Neural cell (in vitro differentiated cells): ENCODE measurements at regions not wholly inside any gene's neighbourhood (a gene's known extent, or its start where the extent isn't known, plus 50 kb on each side); places are given as distances from the start of the nearest gene placed in this dataset.

Experiments used
- H2AFZ ChIP-seq: fragments of 200-600, 300-800 bp; sonication (generic), shearing (Covaris generic); 2 replicates; pipeline ENCODE4 v1.6.0; 2014; ENCODE audit warnings: low read depth, mild to moderate bottlenecking, antibody characterized with exemption, low read length, moderate library complexity
- H3F3A ChIP-seq: fragments of 200-600 bp; shearing (Covaris generic); 2 replicates; pipeline ENCODE4 v1.6.1; 2016; ENCODE audit warnings: mild to moderate bottlenecking, moderate library complexity, mixed read lengths, antibody characterized with exemption, low read length; ENCODE audit not compliant: insufficient read depth, poor library complexity, severe bottlenecking
- H3K27ac ChIP-seq: fragments of 200-600, 300-800 bp; sonication (generic), shearing (Covaris generic); 2 replicates; pipeline ENCODE4 v1.5.1; 2014; ENCODE audit warnings: mild to moderate bottlenecking, low read length, moderate library complexity
- H3K27me3 ChIP-seq: fragments of 300-800, 200-600 bp; sonication (generic), shearing (Covaris generic); 2 replicates; pipeline ENCODE4 v1.6.0; 2014; ENCODE audit warnings: mild to moderate bottlenecking, low read depth, low read length, moderate library complexity; ENCODE audit not compliant: insufficient read depth
- H3K36me3 ChIP-seq: fragments of 300-800, 200-600 bp; sonication (generic), shearing (Covaris generic); 2 replicates; pipeline ENCODE4 v1.5.1; 2014; ENCODE audit warnings: mild to moderate bottlenecking, antibody characterized with exemption, low read length, moderate library complexity; ENCODE audit not compliant: insufficient read depth
- H3K4me2 ChIP-seq: fragments of 300-800, 200-600 bp; sonication (generic), shearing (Covaris generic); 2 replicates; pipeline ENCODE4 v1.6.0; 2014; ENCODE audit warnings: mild to moderate bottlenecking, low read length
- H3K4me3 ChIP-seq: fragments of 300-800, 200-600 bp; sonication (generic), shearing (Covaris generic); 2 replicates; pipeline ENCODE4 v1.5.1; 2014; ENCODE audit warnings: mild to moderate bottlenecking, low read length, moderate library complexity
- H3K79me2 ChIP-seq: fragments of 200-600 bp; shearing (Covaris generic); replicated peaks from 2 replicates; pipeline ENCODE4 v1.6.0; 2014; ENCODE audit warnings: mild to moderate bottlenecking, low read length, moderate library complexity; ENCODE audit not compliant: insufficient read depth
- H3K9ac ChIP-seq: fragments of 300-800, 200-600 bp; sonication (generic), shearing (Covaris generic); 2 replicates; pipeline ENCODE4 v1.6.1; 2016; ENCODE audit warnings: mild to moderate bottlenecking, low read length, mixed read lengths
- H3K9me2 ChIP-seq: fragments of 200-600 bp; shearing (Covaris generic); 2 replicates; pipeline ENCODE4 v1.6.1; 2016; ENCODE audit warnings: mild to moderate bottlenecking, low read length, mixed read lengths; ENCODE audit not compliant: insufficient read depth
- H3K9me3 ChIP-seq: fragments of 200-600, 300-800 bp; sonication (generic), shearing (Covaris generic); 2 replicates; pipeline ENCODE4 v1.6.1; 2016; ENCODE audit warnings: mild to moderate bottlenecking, mixed run types, low read length, moderate library complexity, mixed read lengths
- H4K20me1 ChIP-seq: fragments of 200-600 bp; shearing (Covaris generic); 2 replicates; pipeline ENCODE4 v1.6.1; 2016; ENCODE audit warnings: mild to moderate bottlenecking, mixed run types; ENCODE audit not compliant: insufficient read depth
- CTCF ChIP-seq: fragments of 450-650 bp; IDR thresholded peaks from 2 replicates; pipeline ENCODE4 v1.5.1; 2014; ENCODE audit warnings: antibody characterized with exemption, mild to moderate bottlenecking, moderate library complexity; ENCODE audit not compliant: poor library complexity, severe bottlenecking
- EP300 ChIP-seq: fragments of 450-650 bp; conservative IDR thresholded peaks from 2 replicates; pipeline ENCODE4 v1.6.1; 2014; ENCODE audit warnings: antibody characterized with exemption, mild to moderate bottlenecking, moderate library complexity; ENCODE audit not compliant: poor library complexity, severe bottlenecking
- EZH2 ChIP-seq: fragments of 200-600, 300-800 bp; shearing (Covaris generic), sonication (generic); IDR thresholded peaks from 2 replicates; pipeline ENCODE4 v1.6.1; 2014; ENCODE audit warnings: antibody characterized with exemption, low read length, borderline replicate concordance, mild to moderate bottlenecking; ENCODE audit not compliant: insufficient read depth, poor library complexity, severe bottlenecking
- MXI1 ChIP-seq: fragments of 450-650 bp; conservative IDR thresholded peaks from 2 replicates; pipeline ENCODE4 v1.6.1; 2014; ENCODE audit warnings: antibody characterized with exemption, mild to moderate bottlenecking; ENCODE audit not compliant: poor library complexity, severe bottlenecking
- POLR2AphosphoS5 ChIP-seq: IDR thresholded peaks from 2 replicates; pipeline ENCODE4 v1.6.1; 2012
- RAD21 ChIP-seq: fragments of 450-650 bp; conservative IDR thresholded peaks from 2 replicates; pipeline ENCODE4 v1.6.1; 2014; ENCODE audit warnings: antibody characterized with exemption, mild to moderate bottlenecking, moderate library complexity
- REST ChIP-seq: IDR thresholded peaks from 2 replicates; pipeline ENCODE4 v1.6.1; 2012; ENCODE audit warnings: borderline replicate concordance
- SMC3 ChIP-seq: fragments of 450-650 bp; conservative IDR thresholded peaks from 2 replicates; pipeline ENCODE4 v1.6.1; 2014; ENCODE audit warnings: antibody characterized with exemption, mild to moderate bottlenecking, moderate library complexity; ENCODE audit not compliant: poor library complexity
- TAF1 ChIP-seq: IDR thresholded peaks from 2 replicates; pipeline ENCODE4 v1.6.1; 2012; ENCODE audit warnings: low read depth

GRCh38 chr13:109479534-109479933 is 306.8 kb downstream of the IRS2 start:
- no peaks in the 10 kb centered on the region for H3K9me2 ChIP-seq
- H3K9ac ChIP-seq, result no peak overlapping the region
- TF ChIP-seq REST, result no peak
- TF ChIP-seq MXI1, result no peak
- no peak for TF ChIP-seq EP300
- TF ChIP-seq SMC3, result no peak
- TF ChIP-seq EZH2, result no peak
- TF ChIP-seq POLR2AphosphoS5, result no peak
- TF ChIP-seq RAD21, result no peak
- TF ChIP-seq TAF1, result no peak
- TF ChIP-seq CTCF, result no peak
- no peak overlapping the region for H3K4me2 ChIP-seq
- H3K79me2 ChIP-seq, result no peaks in the 10 kb centered on the region
- no peak overlapping the region for H2AFZ ChIP-seq
- no peaks in the 10 kb centered on the region for H3K27me3 ChIP-seq
- H3K9me3 ChIP-seq, result no peaks in the 10 kb centered on the region
- H4K20me1 ChIP-seq, result no peaks in the 10 kb centered on the region
- no peaks in the 10 kb centered on the region for H3F3A ChIP-seq
- no peak overlapping the region for H3K27ac ChIP-seq
- no peak overlapping the region for H3K4me3 ChIP-seq
- no peaks in the 10 kb centered on the region for H3K36me3 ChIP-seq

GRCh38 chr13:109476001-109476400 is 310.4 kb downstream of the IRS2 start:
- TF ChIP-seq POLR2AphosphoS5 (no peak), RAD21 (no peak), TAF1 (no peak), EP300 (no peak), REST (no peak), CTCF (no peak), SMC3 (no peak), MXI1 (no peak), EZH2 (no peak)
- Histone ChIP-seq H3F3A (no peaks in the 10 kb centered on the region), H3K4me3 (no peak overlapping the region), H3K27me3 (no peaks in the 10 kb centered on the region), H3K79me2 (no peaks in the 10 kb centered on the region), H3K9me3 (no peaks in the 10 kb centered on the region), H3K9ac (no peak overlapping the region), H3K27ac (no peak overlapping the region), H3K9me2 (no peaks in the 10 kb centered on the region), H3K36me3 (no peaks in the 10 kb centered on the region), H3K4me2 (no peak overlapping the region), H4K20me1 (no peaks in the 10 kb centered on the region), H2AFZ (no peak overlapping the region)
